K562 (cell line): ENCODE measurements at regions not wholly inside any gene's neighbourhood (a gene's known extent, or its start where the extent isn't known, plus 50 kb on each side); places are given as distances from the start of the nearest gene placed in this dataset.

Experiments used
- CBX2 ChIP-seq: fragments of 200-600 bp; sonication (generic); IDR thresholded peaks from one replicate; pipeline ENCODE4 v1.6.1; 2012; ENCODE audit warnings: mild to moderate bottlenecking, low read length, inconsistent platforms; ENCODE audit not compliant: insufficient read depth, poor library complexity, severe bottlenecking
- CBX8 ChIP-seq: fragments of 200-600 bp; sonication (generic); IDR thresholded peaks from 2 replicates; pipeline ENCODE4 v1.6.1; 2012; ENCODE audit warnings: borderline replicate concordance, mixed run types, low read depth, mild to moderate bottlenecking, moderate library complexity, mixed read lengths, low read length, control low read depth, inconsistent platforms; ENCODE audit not compliant: poor library complexity, severe bottlenecking; ENCODE audit errors: extremely low read depth
- CEBPZ ChIP-seq: fragments of 150-350 bp; IDR thresholded peaks from 2 replicates; pipeline ENCODE4 v1.6.1; 2014; ENCODE audit warnings: low read depth, mild to moderate bottlenecking, low read length, borderline replicate concordance
- CHAMP1 ChIP-seq: fragments of 450-650 bp; IDR thresholded peaks from 2 replicates; pipeline ENCODE4 v1.6.1; 2016; ENCODE audit warnings: mild to moderate bottlenecking
- CTCF ChIP-seq, 3 experiments: IDR thresholded peaks in 2 of 3; conservative IDR thresholded peaks in 1 of 3; 2 replicates each; pipeline ENCODE4 v1.5.1; 2011 to 2012; ENCODE audit warnings: low read length in 3 of 3, mild to moderate bottlenecking in 3 of 3, control low read depth in 2 of 3, improper control_type of control experiment in 1 of 3, inconsistent platforms in 1 of 3, low read depth in 1 of 3, mixed read lengths in 1 of 3, moderate library complexity in 1 of 3; ENCODE audit not compliant: insufficient read depth in 2 of 3
- POLR2AphosphoS5 ChIP-seq: IDR thresholded peaks from 2 replicates; pipeline ENCODE4 v1.6.1; 2011; ENCODE audit warnings: mild to moderate bottlenecking, low read depth, low read length, moderate library complexity; ENCODE audit not compliant: control insufficient read depth, insufficient read depth
- SETDB1 ChIP-seq: IDR thresholded peaks from one replicate; pipeline ENCODE4 v1.6.1; 2012; ENCODE audit warnings: low read length, control low read depth, inconsistent platforms
- SRSF3 ChIP-seq: fragments of 200-400 bp; formaldehyde crosslinking; IDR thresholded peaks from 2 replicates; pipeline ENCODE4 v1.6.1; 2016; ENCODE audit warnings: mild to moderate bottlenecking, low read length, moderate library complexity; ENCODE audit not compliant: insufficient read depth
- TAF1 ChIP-seq: IDR thresholded peaks from 2 replicates; pipeline ENCODE4 v1.6.1; 2011; ENCODE audit warnings: mild to moderate bottlenecking, low read length, moderate library complexity; ENCODE audit not compliant: insufficient read depth, control insufficient read depth, severe bottlenecking; ENCODE audit errors: extremely low read depth
- ZNF740 ChIP-seq, 3 experiments: fragments of 200-800 bp in 1 of 3; sonication (Bioruptor generic) in 1 of 3; sonication (generic) in 1 of 3; formaldehyde crosslinking in 1 of 3; IDR thresholded peaks; 2 replicates each; pipeline versions ENCODE4 v1.6.1 to v1.8.0; 2016 to 2022; ENCODE audit warnings: mild to moderate bottlenecking in 2 of 3, missing compliant biosample characterization in 2 of 3, missing genetic modification characterization in 2 of 3, missing genetic modification reagents in 1 of 3

- no peak for TF ChIP-seq CBX2
- TF ChIP-seq SRSF3 = no peak
- no peak for TF ChIP-seq CHAMP1
- TF ChIP-seq ZNF740 (CRISPR knock-in tag; IDR thresholded peaks at IDR 0.05) = no peak
- TF ChIP-seq ZNF740 (tag; IDR thresholded peaks at IDR 0.05) = no peak
- TF ChIP-seq CBX8 = no peak
- TF ChIP-seq TAF1 = no peak
- no peak for TF ChIP-seq CEBPZ
- no peak for TF ChIP-seq POLR2AphosphoS5
- TF ChIP-seq SETDB1 = no peak
- TF ChIP-seq CTCF (IDR thresholded peaks at IDR 0.05 in 2 of 3, conservative IDR thresholded peaks at IDR 0.05 in 1 of 3; ENCODE audit: insufficient read depth in 2 of 3, low read depth in 1 of 3, low read length in 3 of 3) = no peak
Measured at GRCh38 chr3:106755336-106755735, 621.9 kb upstream of the CCDC54 start.
